OCI-LY3 (cell line): ENCODE measurements at regions not wholly inside any gene's neighbourhood (a gene's known extent, or its start where the extent isn't known, plus 50 kb on each side); places are given as distances from the start of the nearest gene placed in this dataset.
A peak's percentile ranks its signal among the peaks of the same experiment; 100 is the strongest.

ENCODE experiments used
- H2AFZ ChIP-seq: fragments of 200-600, 300-600 bp; shearing (Covaris generic); 2 replicates; pipeline ENCODE4 v1.6.0; 2014; ENCODE audit warnings: antibody characterized with exemption, low read depth, low read length
- H3K27ac ChIP-seq: fragments of 200-600, 300-600 bp; sonication (generic); 2 replicates; pipeline ENCODE4 v1.5.1; 2014; ENCODE audit warnings: mild to moderate bottlenecking, low read length, moderate library complexity, mixed read lengths
- H3K27me3 ChIP-seq: fragments of 200-600, 300-600 bp; sonication (generic); 2 replicates; pipeline ENCODE4 v1.6.1; 2014; ENCODE audit warnings: low read depth, low read length, mixed read lengths
- H3K36me3 ChIP-seq: fragments of 200-600, 300-600 bp; sonication (generic); replicated peaks from 2 replicates; pipeline ENCODE3; 2014; ENCODE audit warnings: low read depth, low read length, mixed read lengths
- H3K4me1 ChIP-seq: fragments of 300-600, 200-600 bp; sonication (generic); 2 replicates; pipeline ENCODE4 v1.6.1; 2014; ENCODE audit warnings: low read length, mixed read lengths
- H3K4me2 ChIP-seq: fragments of 200-600, 300-600 bp; sonication (generic); 2 replicates; pipeline ENCODE4 v1.6.1; 2014; ENCODE audit warnings: low read length, mixed read lengths
- H3K4me3 ChIP-seq: fragments of 300-600, 200-600 bp; sonication (generic); 2 replicates; pipeline ENCODE4 v1.5.1; 2014; ENCODE audit warnings: antibody characterized with exemption, mild to moderate bottlenecking, low read length, moderate library complexity
- H3K79me2 ChIP-seq: fragments of 300-600, 200-600 bp; shearing (Covaris generic); 2 replicates; pipeline ENCODE4 v1.6.1; 2014; ENCODE audit warnings: mild to moderate bottlenecking, low read length, mixed read lengths
- H3K9ac ChIP-seq: fragments of 300-600, 200-600 bp; shearing (Covaris generic); 2 replicates; pipeline ENCODE4 v1.6.0; 2014; ENCODE audit warnings: mild to moderate bottlenecking, low read length, moderate library complexity
- H3K9me3 ChIP-seq: fragments of 200-600, 300-600 bp; shearing (Covaris generic); 2 replicates; pipeline ENCODE4 v1.6.1; 2014; ENCODE audit warnings: low read length, mixed read lengths; ENCODE audit not compliant: insufficient read depth
- H4K20me1 ChIP-seq: fragments of 200-600, 300-600 bp; sonication (generic); 2 replicates; pipeline ENCODE4 v1.6.1; 2016; ENCODE audit warnings: low read length, mixed read lengths; ENCODE audit not compliant: insufficient read depth
- EZH2phosphoT487 ChIP-seq: fragments of 200-600 bp; shearing (Covaris generic); IDR thresholded peaks from 2 replicates; pipeline ENCODE4 v1.6.1; 2018; ENCODE audit warnings: antibody characterized with exemption, mixed run types, low read depth
- TF ChIP-seq, protein P1 (sequence below): fragments of 200-600, 300-600 bp; sonication (generic); IDR thresholded peaks from 2 replicates; pipeline ENCODE4 v1.5.1; 2014; ENCODE audit warnings: antibody characterized with exemption, low read length, low read depth

DNA sequence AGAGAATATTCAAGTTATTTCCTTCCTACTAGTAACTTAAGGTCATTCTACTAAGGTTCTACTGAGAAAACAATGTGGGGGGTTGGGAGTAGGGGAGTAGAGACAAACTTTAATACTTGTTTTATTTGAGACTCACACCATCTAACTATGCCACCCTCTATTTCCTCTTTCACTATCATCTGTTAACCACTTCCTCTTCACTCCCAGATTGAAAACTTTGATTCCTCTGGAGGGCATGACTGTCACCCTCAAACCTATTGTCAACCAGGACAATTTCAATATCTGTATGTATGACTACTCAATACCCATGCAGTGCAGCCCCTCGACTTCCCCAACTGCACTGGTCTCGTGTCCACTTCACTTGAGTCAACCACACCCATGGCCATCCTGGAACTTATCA, 165.6 kb upstream of the POGK start:
- H2AFZ ChIP-seq = no peak overlapping the region
- no peaks in the 10 kb centered on the region for H3K79me2 ChIP-seq
- no peak overlapping the region for H3K9ac ChIP-seq
- H3K4me3 ChIP-seq = no peak overlapping the region
- no peaks in the 10 kb centered on the region for H3K36me3 ChIP-seq
- TF ChIP-seq, protein P1, sequence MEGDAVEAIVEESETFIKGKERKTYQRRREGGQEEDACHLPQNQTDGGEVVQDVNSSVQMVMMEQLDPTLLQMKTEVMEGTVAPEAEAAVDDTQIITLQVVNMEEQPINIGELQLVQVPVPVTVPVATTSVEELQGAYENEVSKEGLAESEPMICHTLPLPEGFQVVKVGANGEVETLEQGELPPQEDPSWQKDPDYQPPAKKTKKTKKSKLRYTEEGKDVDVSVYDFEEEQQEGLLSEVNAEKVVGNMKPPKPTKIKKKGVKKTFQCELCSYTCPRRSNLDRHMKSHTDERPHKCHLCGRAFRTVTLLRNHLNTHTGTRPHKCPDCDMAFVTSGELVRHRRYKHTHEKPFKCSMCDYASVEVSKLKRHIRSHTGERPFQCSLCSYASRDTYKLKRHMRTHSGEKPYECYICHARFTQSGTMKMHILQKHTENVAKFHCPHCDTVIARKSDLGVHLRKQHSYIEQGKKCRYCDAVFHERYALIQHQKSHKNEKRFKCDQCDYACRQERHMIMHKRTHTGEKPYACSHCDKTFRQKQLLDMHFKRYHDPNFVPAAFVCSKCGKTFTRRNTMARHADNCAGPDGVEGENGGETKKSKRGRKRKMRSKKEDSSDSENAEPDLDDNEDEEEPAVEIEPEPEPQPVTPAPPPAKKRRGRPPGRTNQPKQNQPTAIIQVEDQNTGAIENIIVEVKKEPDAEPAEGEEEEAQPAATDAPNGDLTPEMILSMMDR = no peak
- TF ChIP-seq EZH2phosphoT487 = no peak
- peaks cover 5% of the 10 kb centered on the region; the same call in 1 of the 2 replicates for H3K27me3 ChIP-seq
- peak overlapping the region; percentile 14; the same call in 1 of the 2 replicates for H3K4me2 ChIP-seq
- H3K4me1 ChIP-seq = peaks cover 12% of the 10 kb centered on the region
- no peak overlapping the region for H3K27ac ChIP-seq
- H3K9me3 ChIP-seq = no peaks in the 10 kb centered on the region
- H4K20me1 ChIP-seq = no peaks in the 10 kb centered on the region

DNA sequence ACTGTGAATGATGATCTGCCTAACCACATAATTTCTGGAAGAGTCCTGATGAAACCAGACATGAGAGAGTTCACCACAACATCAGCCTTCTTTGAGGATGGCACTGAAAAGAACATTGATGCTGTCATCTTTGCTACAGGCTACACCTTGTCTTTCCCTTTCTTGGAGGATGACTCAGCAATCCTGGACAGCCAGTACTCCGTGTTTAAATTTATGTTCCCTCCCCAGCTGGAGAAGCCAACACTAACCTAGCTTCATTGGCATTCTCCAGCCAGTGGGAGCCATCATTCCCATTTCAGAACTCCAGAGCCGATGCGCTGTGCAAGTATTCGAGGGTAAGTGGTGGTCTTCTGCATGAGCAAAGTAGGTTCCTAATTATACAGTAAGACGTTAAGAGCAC, 164.1 kb upstream of the POGK start:
- Histone ChIP-seq H4K20me1 (no peaks in the 10 kb centered on the region), H3K4me1 (peaks cover 12% of the 10 kb centered on the region), H3K79me2 (no peaks in the 10 kb centered on the region), H3K4me2 (no peak overlapping the region), H3K9me3 (no peaks in the 10 kb centered on the region), H3K4me3 (no peak overlapping the region), H3K27me3 (0 out of 2 replicates have a peak, but pooled peaks cover 5% of the 10 kb centered on the region), H3K36me3 (no peaks in the 10 kb centered on the region), H2AFZ (no peak overlapping the region), H3K9ac (no peak overlapping the region), H3K27ac (no peak overlapping the region)
- TF ChIP-seq, protein P1 = no peak
- no peak for TF ChIP-seq EZH2phosphoT487

DNA sequence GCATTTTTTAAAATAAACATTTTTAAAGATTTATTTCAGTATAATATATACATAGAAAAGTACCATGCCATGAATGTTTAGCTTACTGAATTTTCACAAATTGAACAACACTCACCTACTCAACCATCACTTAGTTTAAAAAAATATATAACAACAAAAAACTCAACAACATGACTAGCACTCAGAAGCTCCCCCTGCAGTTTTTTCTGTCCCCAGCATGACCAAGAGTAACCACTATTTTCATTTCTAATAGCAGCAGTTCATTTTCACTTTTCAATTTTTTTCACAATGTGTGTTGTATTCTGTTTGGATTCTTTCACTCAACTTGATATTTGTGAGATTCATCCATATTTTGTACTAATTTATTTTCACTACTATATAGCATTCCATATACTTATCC, 162.3 kb upstream of the POGK start:
- Histone ChIP-seq H3K27me3 (no peaks in the 10 kb centered on the region), H2AFZ (no peak overlapping the region), H3K9ac (no peak overlapping the region), H3K27ac (no peak overlapping the region), H3K4me3 (no peak overlapping the region), H3K4me2 (no peak overlapping the region), H3K36me3 (no peaks in the 10 kb centered on the region), H4K20me1 (no peaks in the 10 kb centered on the region), H3K79me2 (no peaks in the 10 kb centered on the region), H3K9me3 (no peaks in the 10 kb centered on the region), H3K4me1 (peaks cover 12% of the 10 kb centered on the region)
- TF ChIP-seq, protein P1 = no peak
- no peak for TF ChIP-seq EZH2phosphoT487

DNA sequence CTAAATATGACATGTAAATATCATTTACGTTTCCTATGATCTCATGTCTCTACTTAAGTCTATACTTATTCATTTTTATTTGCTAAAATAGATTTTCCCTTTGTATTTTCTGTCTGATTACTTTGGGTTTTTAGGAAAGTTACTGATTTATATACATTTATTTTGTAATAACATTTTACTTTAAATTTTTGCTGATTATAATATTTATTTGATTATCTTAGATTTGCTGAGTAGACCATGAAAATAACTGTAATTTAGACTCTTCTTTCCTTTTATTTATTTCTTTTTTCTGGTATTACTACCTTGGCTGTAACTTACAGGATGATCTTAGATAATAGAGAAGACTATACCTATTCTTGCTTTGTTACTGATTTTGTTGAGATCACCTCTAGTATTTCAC, 159.9 kb upstream of the POGK start:
- Histone ChIP-seq H4K20me1 (no peaks in the 10 kb centered on the region), H3K36me3 (no peaks in the 10 kb centered on the region), H3K9ac (no peak overlapping the region), H3K27me3 (no peaks in the 10 kb centered on the region), H3K4me1 (peaks cover under 1% of the 10 kb centered on the region; the same call in 1 of the 2 replicates), H2AFZ (no peak overlapping the region), H3K79me2 (no peaks in the 10 kb centered on the region), H3K4me2 (no peak overlapping the region), H3K4me3 (no peak overlapping the region), H3K9me3 (no peaks in the 10 kb centered on the region), H3K27ac (no peak overlapping the region)
- TF ChIP-seq, protein P1 = no peak
- TF ChIP-seq EZH2phosphoT487 = no peak
